Stimulated activated CD4-positive, alpha-beta T cell treated with anti-CD3 and anti-CD28 coated beads, Interleukin-1b, Interleukin-23, amount 100 ng/mL, for 24 hours (primary cell): ENCODE measurements at regions not wholly inside any gene's neighbourhood (a gene's known extent, or its start where the extent isn't known, plus 50 kb on each side); places are given as distances from the start of the nearest gene placed in this dataset.
"Not testable (repeated sequence)": the region's sequence is repeated elsewhere in the genome, so short reads cannot be mapped to it uniquely, and the experiment has no call there.

ENCODE experiments used
- DNase-seq, 4 experiments: peaks; one replicate each; pipeline ENCODE4 v3.0.0-alpha.2; 2020; ENCODE audit warnings: low read depth in 4 of 4, low spot score in 1 of 4

GRCh38 chr4:24369507-24370029, 214.8 kb downstream of the DHX15 start:
- no peak for DNase-seq

- no peak for DNase-seq
Observed at GRCh38 chr4:24368801-24369200, 215.6 kb downstream of the DHX15 start.

- DNase-seq = no peak
Observed at GRCh38 chr4:24364852-24365251, 219.5 kb downstream of the DHX15 start.

- no peak for DNase-seq
Observed at GRCh38 chr4:24364249-24364648, 220.1 kb downstream of the DHX15 start.

GRCh38 chr4:24363751-24364150, 220.6 kb downstream of the DHX15 start:
- DNase-seq = no peak

GRCh38 chr4:24352112-24352511, 232.2 kb downstream of the DHX15 start:
- no peak for DNase-seq

- not testable (repeated sequence) for DNase-seq
Observed at GRCh38 chr4:24349168-24349996, 235.0 kb downstream of the DHX15 start.

GRCh38 chr4:24339260-24339659, 245.1 kb downstream of the DHX15 start:
- no peak for DNase-seq

- DNase-seq = no peak
Observed at GRCh38 chr4:24337451-24338190, 246.7 kb downstream of the DHX15 start.

- no peak for DNase-seq
Observed at GRCh38 chr4:24335616-24336015, 248.7 kb downstream of the DHX15 start.

- no peak for DNase-seq
Observed at GRCh38 chr4:24334906-24335305, 249.4 kb downstream of the DHX15 start.

GRCh38 chr4:24330573-24330972, 253.8 kb downstream of the DHX15 start:
- DNase-seq = no peak

- DNase-seq = no peak
Observed at GRCh38 chr4:24330172-24330571, 254.2 kb downstream of the DHX15 start.

GRCh38 chr4:24328711-24329110, 255.6 kb downstream of the DHX15 start:
- DNase-seq = no peak

- no peak for DNase-seq
Observed at GRCh38 chr4:24328310-24328709, 256.0 kb downstream of the DHX15 start.

- DNase-seq = no peak
Observed at GRCh38 chr4:24322995-24323394, 261.4 kb downstream of the DHX15 start.

GRCh38 chr4:24322511-24322910, 261.8 kb downstream of the DHX15 start:
- DNase-seq = no peak

- DNase-seq = no peak
Observed at GRCh38 chr4:24321616-24322015, 262.7 kb downstream of the DHX15 start.

GRCh38 chr4:24321131-24321530, 263.2 kb downstream of the DHX15 start:
- DNase-seq = no peak

- no peak for DNase-seq
Observed at GRCh38 chr4:24319387-24319786, 265.0 kb downstream of the DHX15 start.

- no peak for DNase-seq
Observed at GRCh38 chr4:24315056-24315455, 269.3 kb downstream of the DHX15 start.

- no peak for DNase-seq
Observed at GRCh38 chr4:24312261-24312913, 272.0 kb downstream of the DHX15 start.
